ENCODE measurements at regions not wholly inside any gene's neighbourhood (a gene's known extent, or its start where the extent isn't known, plus 50 kb on each side); places are given as distances from the start of the nearest gene placed in this dataset.

DNA sequence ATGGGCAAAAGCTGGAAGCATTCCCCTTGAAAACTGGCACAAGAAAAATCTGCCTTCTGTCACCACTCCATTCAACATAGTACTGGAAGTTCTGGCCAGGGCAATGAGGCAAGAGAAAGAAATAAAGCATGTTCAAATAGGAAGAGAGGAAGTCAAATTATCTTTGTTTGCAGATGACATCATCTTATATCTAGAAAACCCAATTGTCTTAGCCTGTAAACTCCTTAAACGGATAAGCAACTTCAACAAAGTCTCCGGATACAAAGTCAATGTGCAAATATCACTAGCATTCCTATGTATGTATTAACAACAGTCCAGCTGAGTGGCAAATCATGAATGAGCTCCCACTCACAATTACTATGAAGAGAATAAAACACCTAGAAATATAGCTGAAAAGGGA is 1579.3 kb downstream of the SUCLG1 start:
- TF ChIP-seq EZH2 (IDR thresholded peaks at IDR 0.05; ENCODE audit: borderline replicate concordance, low read depth, low read length, poor library complexity, severe bottlenecking), result no peak
- TF ChIP-seq, protein P1, sequence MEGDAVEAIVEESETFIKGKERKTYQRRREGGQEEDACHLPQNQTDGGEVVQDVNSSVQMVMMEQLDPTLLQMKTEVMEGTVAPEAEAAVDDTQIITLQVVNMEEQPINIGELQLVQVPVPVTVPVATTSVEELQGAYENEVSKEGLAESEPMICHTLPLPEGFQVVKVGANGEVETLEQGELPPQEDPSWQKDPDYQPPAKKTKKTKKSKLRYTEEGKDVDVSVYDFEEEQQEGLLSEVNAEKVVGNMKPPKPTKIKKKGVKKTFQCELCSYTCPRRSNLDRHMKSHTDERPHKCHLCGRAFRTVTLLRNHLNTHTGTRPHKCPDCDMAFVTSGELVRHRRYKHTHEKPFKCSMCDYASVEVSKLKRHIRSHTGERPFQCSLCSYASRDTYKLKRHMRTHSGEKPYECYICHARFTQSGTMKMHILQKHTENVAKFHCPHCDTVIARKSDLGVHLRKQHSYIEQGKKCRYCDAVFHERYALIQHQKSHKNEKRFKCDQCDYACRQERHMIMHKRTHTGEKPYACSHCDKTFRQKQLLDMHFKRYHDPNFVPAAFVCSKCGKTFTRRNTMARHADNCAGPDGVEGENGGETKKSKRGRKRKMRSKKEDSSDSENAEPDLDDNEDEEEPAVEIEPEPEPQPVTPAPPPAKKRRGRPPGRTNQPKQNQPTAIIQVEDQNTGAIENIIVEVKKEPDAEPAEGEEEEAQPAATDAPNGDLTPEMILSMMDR (conservative IDR thresholded peaks at IDR 0.05; ENCODE audit: low read depth, low read length), result no peak
- no peak overlapping the region for H3K4me3 ChIP-seq (ENCODE audit: low read depth, low read length, poor library complexity, severe bottlenecking)
- H3K4me1 ChIP-seq (ENCODE audit: insufficient read depth, low read length, poor library complexity, severe bottlenecking), result no peaks in the 10 kb centered on the region
- no peaks in the 10 kb centered on the region for H3K27me3 ChIP-seq (replicated peaks; ENCODE audit: insufficient read depth, low read depth, low read length, poor library complexity)
- DNase-seq (ENCODE audit: low spot score), result no peak
- peaks cover 40% of the 10 kb centered on the region for H3K9me3 ChIP-seq (ENCODE audit: low read depth, low read length, poor library complexity, severe bottlenecking)
- no TSS peak for BruUV-seq (replicated peaks)
- H3K36me3 ChIP-seq (ENCODE audit: insufficient read depth, low read length, poor library complexity, severe bottlenecking), result no peaks in the 10 kb centered on the region
- POLR2A ChIA-PET (ENCODE audit: low non-redundant PET), result no interaction called here
- CTCF ChIA-PET, result no interaction called here
- no peak overlapping the region for H3K27ac ChIP-seq (ENCODE audit: low read depth, low read length, poor library complexity, severe bottlenecking)
- intact Hi-C loops (cut with micrococcal nuclease; ENCODE audit: unreplicated experiment), result no loop called here

- no peak for DNase-seq (ENCODE audit: low spot score)
- no peaks in the 10 kb centered on the region for H3K27me3 ChIP-seq (replicated peaks; ENCODE audit: insufficient read depth, low read depth, low read length, poor library complexity)
- ChIA-PET POLR2A (ENCODE audit: low non-redundant PET) (no interaction called here), CTCF (no interaction called here)
- intact Hi-C loops (cut with micrococcal nuclease; ENCODE audit: unreplicated experiment), result no loop called here
- no peak overlapping the region for H3K4me3 ChIP-seq (ENCODE audit: low read depth, low read length, poor library complexity, severe bottlenecking)
- no TSS peak for BruUV-seq (replicated peaks)
- no peak overlapping the region for H3K27ac ChIP-seq (ENCODE audit: low read depth, low read length, poor library complexity, severe bottlenecking)
- H3K4me1 ChIP-seq (ENCODE audit: insufficient read depth, low read length, poor library complexity, severe bottlenecking), result no peaks in the 10 kb centered on the region
- no peaks in the 10 kb centered on the region for H3K36me3 ChIP-seq (ENCODE audit: insufficient read depth, low read length, poor library complexity, severe bottlenecking)
- peaks cover 51% of the 10 kb centered on the region for H3K9me3 ChIP-seq (ENCODE audit: low read depth, low read length, poor library complexity, severe bottlenecking)
- TF ChIP-seq, protein P1 (conservative IDR thresholded peaks at IDR 0.05; ENCODE audit: low read depth, low read length), result no peak
- no peak for TF ChIP-seq EZH2 (IDR thresholded peaks at IDR 0.05; ENCODE audit: borderline replicate concordance, low read depth, low read length, poor library complexity, severe bottlenecking)
Measured at GRCh38 chr2:82875858-82876257, 1583.2 kb downstream of the SUCLG1 start.

DNA sequence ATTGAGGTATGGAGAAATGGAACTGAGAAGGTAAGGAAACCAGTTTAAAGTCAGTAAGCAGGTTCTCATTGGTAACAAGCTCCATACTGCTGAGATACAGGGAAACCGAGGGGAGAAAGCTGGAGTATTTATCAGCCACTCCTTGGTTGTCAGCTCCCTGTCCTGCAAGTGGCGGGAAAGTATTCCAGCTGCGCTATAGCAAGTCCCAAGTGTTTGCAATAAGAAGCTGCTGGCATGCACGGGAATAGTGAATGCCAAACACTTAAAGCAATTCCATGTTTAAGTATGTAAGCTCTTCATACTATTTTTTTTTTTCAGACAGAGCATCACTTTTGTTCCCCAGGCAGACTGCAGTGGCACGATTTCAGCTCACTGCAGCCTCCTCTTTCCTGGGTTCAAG is 1601.1 kb downstream of the SUCLG1 start:
- H3K36me3 ChIP-seq (ENCODE audit: insufficient read depth, low read length, poor library complexity, severe bottlenecking), result no peaks in the 10 kb centered on the region
- no peaks in the 10 kb centered on the region for H3K27me3 ChIP-seq (replicated peaks; ENCODE audit: insufficient read depth, low read depth, low read length, poor library complexity)
- no peaks in the 10 kb centered on the region for H3K4me1 ChIP-seq (ENCODE audit: insufficient read depth, low read length, poor library complexity, severe bottlenecking)
- intact Hi-C loops (cut with micrococcal nuclease; ENCODE audit: unreplicated experiment), result no loop called here
- no peak for DNase-seq (ENCODE audit: low spot score)
- no peak overlapping the region for H3K27ac ChIP-seq (ENCODE audit: low read depth, low read length, poor library complexity, severe bottlenecking)
- TF ChIP-seq, protein P1 (conservative IDR thresholded peaks at IDR 0.05; ENCODE audit: low read depth, low read length), result no peak
- no peak for TF ChIP-seq EZH2 (IDR thresholded peaks at IDR 0.05; ENCODE audit: borderline replicate concordance, low read depth, low read length, poor library complexity, severe bottlenecking)
- ChIA-PET POLR2A (ENCODE audit: low non-redundant PET) (no interaction called here), CTCF (no interaction called here)
- BruUV-seq (replicated peaks), result no TSS peak
- no peak overlapping the region for H3K4me3 ChIP-seq (ENCODE audit: low read depth, low read length, poor library complexity, severe bottlenecking)
- peaks cover 28% of the 10 kb centered on the region for H3K9me3 ChIP-seq (ENCODE audit: low read depth, low read length, poor library complexity, severe bottlenecking)

Data from A673 (cell line).